ENCODE measurements at regions not wholly inside any gene's neighbourhood (a gene's known extent, or its start where the extent isn't known, plus 50 kb on each side); places are given as distances from the start of the nearest gene placed in this dataset.

DNA sequence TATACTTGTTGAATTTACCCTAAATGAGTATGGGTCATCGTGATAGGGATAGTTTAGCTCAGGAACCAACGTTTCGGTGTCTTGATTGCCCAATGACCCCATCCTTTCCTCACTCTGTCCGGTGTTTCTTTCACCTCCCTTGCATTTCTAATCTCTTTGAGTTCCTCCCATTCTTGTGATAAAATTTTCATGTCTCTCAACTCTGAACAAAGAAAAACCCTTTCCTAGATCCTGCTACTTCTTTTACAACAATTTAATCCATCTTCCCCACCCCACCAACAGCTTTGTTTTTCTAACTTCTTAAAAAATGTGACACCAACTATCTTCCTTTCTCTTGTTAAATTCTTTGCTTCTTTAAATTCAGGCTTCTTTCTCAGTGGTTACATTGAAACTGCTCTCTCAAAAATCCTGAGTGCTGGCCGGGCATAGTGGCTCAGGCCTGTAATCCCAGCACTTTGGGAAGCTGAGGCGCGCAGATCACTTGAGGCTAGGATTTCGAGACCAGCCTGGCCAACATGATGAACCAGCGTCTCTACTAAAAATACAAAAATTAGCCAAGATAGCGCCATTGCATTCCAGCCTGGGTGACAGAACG lies 130.3 kb upstream of the MINDY3 start:
- TF ChIP-seq, protein P1, sequence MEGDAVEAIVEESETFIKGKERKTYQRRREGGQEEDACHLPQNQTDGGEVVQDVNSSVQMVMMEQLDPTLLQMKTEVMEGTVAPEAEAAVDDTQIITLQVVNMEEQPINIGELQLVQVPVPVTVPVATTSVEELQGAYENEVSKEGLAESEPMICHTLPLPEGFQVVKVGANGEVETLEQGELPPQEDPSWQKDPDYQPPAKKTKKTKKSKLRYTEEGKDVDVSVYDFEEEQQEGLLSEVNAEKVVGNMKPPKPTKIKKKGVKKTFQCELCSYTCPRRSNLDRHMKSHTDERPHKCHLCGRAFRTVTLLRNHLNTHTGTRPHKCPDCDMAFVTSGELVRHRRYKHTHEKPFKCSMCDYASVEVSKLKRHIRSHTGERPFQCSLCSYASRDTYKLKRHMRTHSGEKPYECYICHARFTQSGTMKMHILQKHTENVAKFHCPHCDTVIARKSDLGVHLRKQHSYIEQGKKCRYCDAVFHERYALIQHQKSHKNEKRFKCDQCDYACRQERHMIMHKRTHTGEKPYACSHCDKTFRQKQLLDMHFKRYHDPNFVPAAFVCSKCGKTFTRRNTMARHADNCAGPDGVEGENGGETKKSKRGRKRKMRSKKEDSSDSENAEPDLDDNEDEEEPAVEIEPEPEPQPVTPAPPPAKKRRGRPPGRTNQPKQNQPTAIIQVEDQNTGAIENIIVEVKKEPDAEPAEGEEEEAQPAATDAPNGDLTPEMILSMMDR (IDR thresholded peaks at IDR 0.05; ENCODE audit: low read depth, low read length, missing control alignments): no peak
- no peak for DNase-seq (ENCODE audit: low read depth)
- no peak overlapping the region for H3K4me3 ChIP-seq (ENCODE audit: low read depth, low read length)

DNA sequence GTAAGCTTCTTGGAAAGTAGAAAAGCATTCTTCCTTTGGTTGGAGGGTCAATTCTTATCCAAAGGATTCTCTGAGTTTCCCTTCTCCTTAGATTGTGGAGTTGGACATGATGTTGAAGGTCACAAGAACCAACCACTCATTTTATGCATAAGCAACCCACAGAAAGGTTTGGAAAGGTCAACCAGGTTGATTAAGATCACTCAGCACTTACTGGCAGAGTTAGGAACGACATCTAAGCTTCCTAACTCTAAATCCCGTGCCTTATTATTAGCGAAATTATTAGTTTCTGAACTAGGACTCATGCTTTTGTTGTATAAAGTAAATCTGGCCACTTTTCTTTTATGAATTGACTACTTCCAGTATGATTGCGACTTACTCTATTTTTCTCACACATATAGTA lies 137.0 kb upstream of the MINDY3 start:
- H3K4me3 ChIP-seq (ENCODE audit: low read depth, low read length): no peak overlapping the region
- DNase-seq (ENCODE audit: low read depth): no peak
- TF ChIP-seq, protein P1 (IDR thresholded peaks at IDR 0.05; ENCODE audit: low read depth, low read length, missing control alignments): no peak

DNA sequence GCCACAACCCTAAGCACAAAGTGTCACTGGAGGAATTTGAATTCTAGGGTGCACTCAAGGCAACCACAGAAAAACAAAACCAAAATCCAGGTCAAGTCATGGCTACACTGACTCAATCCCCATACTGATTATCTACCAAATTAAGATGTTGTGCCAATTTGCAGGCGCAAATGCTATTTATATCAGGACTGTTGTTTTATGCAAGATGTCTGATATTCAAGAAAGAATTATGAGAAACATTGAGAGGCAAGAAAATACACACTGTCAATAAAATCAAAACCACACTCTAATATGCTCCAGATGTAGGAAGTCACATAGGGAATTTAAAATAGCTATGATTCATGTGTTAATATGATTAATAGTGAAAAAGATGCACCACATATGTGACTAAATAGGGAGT lies 141.3 kb upstream of the MINDY3 start:
- TF ChIP-seq, protein P1 (IDR thresholded peaks at IDR 0.05; ENCODE audit: low read depth, low read length, missing control alignments): no peak
- H3K4me3 ChIP-seq (ENCODE audit: low read depth, low read length): no peak overlapping the region
- DNase-seq (ENCODE audit: low read depth): no peak

DNA sequence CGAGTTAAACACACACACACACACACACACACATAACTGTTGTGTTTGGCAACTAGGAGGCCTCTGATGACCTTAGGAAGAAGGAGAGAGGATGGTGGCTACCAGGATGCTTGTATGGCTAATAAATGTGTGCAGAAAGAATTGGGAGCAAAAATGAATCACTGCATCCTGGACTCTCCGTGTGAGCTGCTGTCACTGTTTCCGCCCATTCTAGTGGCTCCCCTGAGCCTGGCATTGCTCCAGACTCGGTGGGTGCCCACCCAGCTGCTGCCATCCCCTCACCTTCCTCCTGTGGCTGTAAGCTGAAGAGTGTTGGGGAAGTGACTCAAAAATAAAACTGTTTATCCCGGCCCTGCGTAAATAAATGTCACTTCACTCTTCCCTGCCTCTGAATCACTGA lies 149.5 kb upstream of the MINDY3 start:
- TF ChIP-seq, protein P1 (IDR thresholded peaks at IDR 0.05; ENCODE audit: low read depth, low read length, missing control alignments): no peak
- no peak overlapping the region for H3K4me3 ChIP-seq (ENCODE audit: low read depth, low read length)
- DNase-seq (ENCODE audit: low read depth): no peak

DNA sequence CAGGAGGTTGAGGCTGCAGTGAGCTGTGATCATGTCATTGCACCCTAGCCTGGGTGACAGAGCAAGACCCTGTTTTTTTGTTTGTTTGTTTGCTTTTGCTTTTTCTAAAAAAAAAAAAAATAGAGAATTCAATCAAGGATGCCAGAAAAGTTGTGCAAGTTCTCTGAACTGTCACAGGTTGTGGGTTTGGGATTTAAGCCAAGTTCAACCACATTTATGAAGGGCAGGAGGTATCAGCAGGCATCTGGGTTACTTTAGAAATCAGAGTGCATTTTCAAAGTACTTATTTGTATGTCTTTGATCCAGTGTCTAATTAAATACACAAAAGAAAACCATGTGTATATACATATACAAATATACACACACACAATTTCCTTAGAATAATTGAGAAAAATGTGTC lies 151.2 kb upstream of the MINDY3 start:
- TF ChIP-seq, protein P1 (IDR thresholded peaks at IDR 0.05; ENCODE audit: low read depth, low read length, missing control alignments): no peak
- DNase-seq (ENCODE audit: low read depth): no peak

DNA sequence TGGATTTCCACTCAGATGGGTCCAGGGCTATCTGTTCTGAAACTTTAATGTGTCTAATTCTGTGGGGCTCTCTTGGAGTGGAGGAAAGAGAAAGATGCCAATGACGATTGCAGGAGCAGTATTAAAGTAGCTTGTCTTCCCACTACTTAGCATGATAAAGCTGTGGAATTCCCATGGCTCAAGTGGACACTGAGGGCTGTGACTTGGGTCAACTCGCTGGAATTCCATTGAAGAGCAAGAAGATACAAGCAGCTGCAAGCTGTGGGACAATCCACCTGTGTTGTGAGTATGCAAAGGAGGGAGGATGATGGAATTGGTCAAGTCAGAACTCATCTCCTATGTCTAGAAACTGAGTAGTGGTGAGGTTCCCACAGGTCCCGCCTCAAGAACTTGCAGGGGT lies 154.2 kb upstream of the MINDY3 start:
- TF ChIP-seq, protein P1 (IDR thresholded peaks at IDR 0.05; ENCODE audit: low read depth, low read length, missing control alignments): no peak
- no peak overlapping the region for H3K4me3 ChIP-seq (ENCODE audit: low read depth, low read length)
- DNase-seq (ENCODE audit: low read depth): no peak

More for the DNA sequence above, 151.2 kb upstream of the MINDY3 start:
- H3K4me3 ChIP-seq (ENCODE audit: low read depth, low read length): no peak overlapping the region

DNA sequence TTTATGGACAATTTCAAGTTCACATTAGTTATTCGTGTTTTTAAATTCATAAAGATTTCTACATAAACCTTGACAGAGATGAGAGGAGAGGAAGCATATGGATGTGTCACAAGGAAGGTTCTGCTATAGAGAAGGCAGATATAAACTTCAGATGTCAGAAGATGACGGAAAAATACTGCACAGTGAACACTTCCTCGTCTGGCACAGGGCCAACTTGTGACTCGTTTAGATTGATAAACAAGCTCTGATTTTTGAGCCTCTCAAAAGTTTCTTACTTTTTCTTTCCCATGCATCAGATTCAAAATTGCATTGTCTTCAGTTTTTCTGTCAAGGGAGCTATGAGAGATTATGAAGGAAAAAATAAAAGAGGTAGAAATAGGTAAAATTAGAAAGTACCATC lies 156.4 kb upstream of the MINDY3 start:
- H3K4me3 ChIP-seq (ENCODE audit: low read depth, low read length): no peak overlapping the region
- no peak for DNase-seq (ENCODE audit: low read depth)

More for the DNA sequence above, 156.4 kb upstream of the MINDY3 start:
- TF ChIP-seq, protein P1 (IDR thresholded peaks at IDR 0.05; ENCODE audit: low read depth, low read length, missing control alignments): no peak

Data from GM12864 (cell line).